Ishikawa (cell line): ENCODE measurements at regions not wholly inside any gene's neighbourhood (a gene's known extent, or its start where the extent isn't known, plus 50 kb on each side); places are given as distances from the start of the nearest gene placed in this dataset.

ENCODE experiments used
- CEBPB ChIP-seq: IDR thresholded peaks from 2 replicates; pipeline ENCODE4 v1.6.1; 2012
- CREB1 ChIP-seq: IDR thresholded peaks from 2 replicates; pipeline ENCODE4 v1.6.1; 2012; ENCODE audit warnings: low read depth
- RAD21 ChIP-seq: IDR thresholded peaks from 2 replicates; pipeline ENCODE4 v1.6.1; 2012; ENCODE audit warnings: low read depth
- TF ChIP-seq, protein P1 (sequence below): IDR thresholded peaks from 2 replicates; pipeline ENCODE4 v1.6.1; 2012; ENCODE audit warnings: low read depth, mild to moderate bottlenecking

- TF ChIP-seq CEBPB (no peak), RAD21 (no peak), CREB1 (no peak)
- TF ChIP-seq, protein P1, sequence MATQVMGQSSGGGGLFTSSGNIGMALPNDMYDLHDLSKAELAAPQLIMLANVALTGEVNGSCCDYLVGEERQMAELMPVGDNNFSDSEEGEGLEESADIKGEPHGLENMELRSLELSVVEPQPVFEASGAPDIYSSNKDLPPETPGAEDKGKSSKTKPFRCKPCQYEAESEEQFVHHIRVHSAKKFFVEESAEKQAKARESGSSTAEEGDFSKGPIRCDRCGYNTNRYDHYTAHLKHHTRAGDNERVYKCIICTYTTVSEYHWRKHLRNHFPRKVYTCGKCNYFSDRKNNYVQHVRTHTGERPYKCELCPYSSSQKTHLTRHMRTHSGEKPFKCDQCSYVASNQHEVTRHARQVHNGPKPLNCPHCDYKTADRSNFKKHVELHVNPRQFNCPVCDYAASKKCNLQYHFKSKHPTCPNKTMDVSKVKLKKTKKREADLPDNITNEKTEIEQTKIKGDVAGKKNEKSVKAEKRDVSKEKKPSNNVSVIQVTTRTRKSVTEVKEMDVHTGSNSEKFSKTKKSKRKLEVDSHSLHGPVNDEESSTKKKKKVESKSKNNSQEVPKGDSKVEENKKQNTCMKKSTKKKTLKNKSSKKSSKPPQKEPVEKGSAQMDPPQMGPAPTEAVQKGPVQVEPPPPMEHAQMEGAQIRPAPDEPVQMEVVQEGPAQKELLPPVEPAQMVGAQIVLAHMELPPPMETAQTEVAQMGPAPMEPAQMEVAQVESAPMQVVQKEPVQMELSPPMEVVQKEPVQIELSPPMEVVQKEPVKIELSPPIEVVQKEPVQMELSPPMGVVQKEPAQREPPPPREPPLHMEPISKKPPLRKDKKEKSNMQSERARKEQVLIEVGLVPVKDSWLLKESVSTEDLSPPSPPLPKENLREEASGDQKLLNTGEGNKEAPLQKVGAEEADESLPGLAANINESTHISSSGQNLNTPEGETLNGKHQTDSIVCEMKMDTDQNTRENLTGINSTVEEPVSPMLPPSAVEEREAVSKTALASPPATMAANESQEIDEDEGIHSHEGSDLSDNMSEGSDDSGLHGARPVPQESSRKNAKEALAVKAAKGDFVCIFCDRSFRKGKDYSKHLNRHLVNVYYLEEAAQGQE, result no peak
Measured at GRCh38 chr18:38456253-38456652, 890.7 kb upstream of the CELF4 start.
